KOPT-K1 (cell line): ENCODE measurements at regions not wholly inside any gene's neighbourhood (a gene's known extent, or its start where the extent isn't known, plus 50 kb on each side); places are given as distances from the start of the nearest gene placed in this dataset.
"Not testable (repeated sequence)": the region's sequence is repeated elsewhere in the genome, so short reads cannot be mapped to it uniquely, and the experiment has no call there.

Experiments used
- H3K27ac ChIP-seq: fragments of 200-600 bp; sonication (generic); 2 replicates; pipeline ENCODE4 v1.5.1; 2016; ENCODE audit warnings: antibody characterized with exemption, mild to moderate bottlenecking, low read depth, low read length; ENCODE audit not compliant: poor library complexity, severe bottlenecking
- H3K36me3 ChIP-seq: fragments of 200-600 bp; sonication (generic); 2 replicates; pipeline ENCODE4 v1.5.1; 2017; ENCODE audit warnings: antibody characterized with exemption, mild to moderate bottlenecking, low read length, moderate library complexity; ENCODE audit not compliant: insufficient read depth
- H3K9me3 ChIP-seq: fragments of 200-600 bp; sonication (generic); 2 replicates; pipeline ENCODE4 v1.5.1; 2017; ENCODE audit warnings: antibody characterized with exemption, low read length, mild to moderate bottlenecking; ENCODE audit not compliant: insufficient read depth, poor library complexity, severe bottlenecking

- no peaks in the 10 kb centered on the region for H3K9me3 ChIP-seq
- no peaks in the 10 kb centered on the region for H3K36me3 ChIP-seq
Measured at GRCh38 chr13:58376349-58376748, 744.8 kb downstream of the PCDH17 start.

GRCh38 chr13:58376775-58377174 lies 745.2 kb downstream of the PCDH17 start:
- no peaks in the 10 kb centered on the region for H3K36me3 ChIP-seq
- no peaks in the 10 kb centered on the region for H3K9me3 ChIP-seq
- H3K27ac ChIP-seq: no peak overlapping the region

More at GRCh38 chr13:58376349-58376748, 744.8 kb downstream of the PCDH17 start:
- H3K27ac ChIP-seq: no peak overlapping the region

GRCh38 chr13:58379221-58379620 lies 747.7 kb downstream of the PCDH17 start:
- H3K9me3 ChIP-seq: no peaks in the 10 kb centered on the region
- no peak overlapping the region for H3K27ac ChIP-seq
- H3K36me3 ChIP-seq: no peaks in the 10 kb centered on the region

- H3K27ac ChIP-seq, H3K36me3 ChIP-seq, H3K9me3 ChIP-seq: not testable (repeated sequence)
Measured at GRCh38 chr13:58385336-58385735, 753.8 kb downstream of the PCDH17 start.

- H3K36me3 ChIP-seq: no peaks in the 10 kb centered on the region
- H3K27ac ChIP-seq: no peak overlapping the region
- H3K9me3 ChIP-seq: no peaks in the 10 kb centered on the region
Measured at GRCh38 chr13:58397596-58398387, 766.2 kb downstream of the PCDH17 start.

- no peaks in the 10 kb centered on the region for H3K36me3 ChIP-seq
- no peak overlapping the region for H3K27ac ChIP-seq
- H3K9me3 ChIP-seq: no peaks in the 10 kb centered on the region
Measured at GRCh38 chr13:58399263-58399662, 767.7 kb downstream of the PCDH17 start.

- H3K27ac ChIP-seq: no peak overlapping the region
- H3K9me3 ChIP-seq: no peaks in the 10 kb centered on the region
- H3K36me3 ChIP-seq: no peaks in the 10 kb centered on the region
Measured at GRCh38 chr13:58406545-58406944, 775.0 kb downstream of the PCDH17 start.

- Histone ChIP-seq H3K9me3 (peaks cover 14% of the 10 kb centered on the region), H3K27ac (no peak overlapping the region), H3K36me3 (no peaks in the 10 kb centered on the region)
Measured at GRCh38 chr13:58429917-58430316, 798.4 kb downstream of the PCDH17 start.

- H3K36me3 ChIP-seq: no peaks in the 10 kb centered on the region
- peaks cover 3% of the 10 kb centered on the region for H3K9me3 ChIP-seq
- no peak overlapping the region for H3K27ac ChIP-seq
Measured at GRCh38 chr13:58434943-58435342, 803.4 kb downstream of the PCDH17 start.

- Histone ChIP-seq H3K27ac (no peak overlapping the region), H3K36me3 (no peaks in the 10 kb centered on the region), H3K9me3 (no peaks in the 10 kb centered on the region)
Measured at GRCh38 chr13:58437427-58437826, 805.9 kb downstream of the PCDH17 start.

- Histone ChIP-seq H3K9me3 (no peaks in the 10 kb centered on the region), H3K36me3 (no peaks in the 10 kb centered on the region), H3K27ac (no peak overlapping the region)
Measured at GRCh38 chr13:58446979-58447378, 815.4 kb downstream of the PCDH17 start.

- Histone ChIP-seq H3K9me3 (no peaks in the 10 kb centered on the region), H3K27ac (no peak overlapping the region)
Measured at GRCh38 chr13:58452123-58452623, 820.6 kb downstream of the PCDH17 start.

GRCh38 chr13:58455094-58455493 lies 823.5 kb downstream of the PCDH17 start:
- Histone ChIP-seq H3K9me3 (no peaks in the 10 kb centered on the region), H3K27ac (no peak overlapping the region), H3K36me3 (no peaks in the 10 kb centered on the region)

More at GRCh38 chr13:58452123-58452623, 820.6 kb downstream of the PCDH17 start:
- H3K36me3 ChIP-seq: no peaks in the 10 kb centered on the region

- H3K9me3 ChIP-seq: no peaks in the 10 kb centered on the region
- H3K27ac ChIP-seq: no peak overlapping the region
- H3K36me3 ChIP-seq: no peaks in the 10 kb centered on the region
Measured at GRCh38 chr13:58461217-58461616, 829.7 kb downstream of the PCDH17 start.

- Histone ChIP-seq H3K36me3 (no peaks in the 10 kb centered on the region), H3K9me3 (no peaks in the 10 kb centered on the region)
Measured at GRCh38 chr13:58463841-58464240, 832.3 kb downstream of the PCDH17 start.

GRCh38 chr13:58467176-58467575 lies 835.6 kb downstream of the PCDH17 start:
- Histone ChIP-seq H3K9me3 (no peaks in the 10 kb centered on the region), H3K27ac (no peak overlapping the region), H3K36me3 (no peaks in the 10 kb centered on the region)

More at GRCh38 chr13:58463841-58464240, 832.3 kb downstream of the PCDH17 start:
- H3K27ac ChIP-seq: no peak overlapping the region
